Stimulated activated CD8-positive, alpha-beta memory T cell treated with anti-CD3 and anti-CD28 coated beads, Interleukin-15, amount 100 ng/mL, for 4 hours (primary cell): ENCODE measurements at regions not wholly inside any gene's neighbourhood (a gene's known extent, or its start where the extent isn't known, plus 50 kb on each side); places are given as distances from the start of the nearest gene placed in this dataset.

ENCODE experiments used
- DNase-seq, 2 donors: peaks; one replicate each; pipeline ENCODE4 v3.0.0-alpha.2; 2020; ENCODE audit warnings: low read depth in 2 of 2

DNA sequence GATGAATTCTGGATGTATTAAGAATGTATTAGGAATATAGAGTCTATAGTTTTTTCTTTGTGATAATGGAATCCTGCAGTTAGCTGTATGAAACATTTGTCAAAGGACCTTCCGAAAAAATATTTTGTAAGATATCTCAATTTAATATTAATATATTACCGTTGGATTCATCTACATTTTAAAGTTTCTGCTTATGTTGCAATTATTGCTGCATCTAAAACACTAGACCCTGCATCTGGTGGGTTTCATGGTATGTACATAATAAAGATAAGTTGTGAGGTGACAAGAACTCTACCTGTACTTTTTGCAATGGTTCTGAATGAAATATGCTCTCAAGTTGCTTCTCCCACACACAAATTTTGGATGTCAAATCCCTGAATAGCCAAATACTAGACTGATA lies 565.9 kb upstream of the FBXO33 start:
- DNase-seq, result no peak

DNA sequence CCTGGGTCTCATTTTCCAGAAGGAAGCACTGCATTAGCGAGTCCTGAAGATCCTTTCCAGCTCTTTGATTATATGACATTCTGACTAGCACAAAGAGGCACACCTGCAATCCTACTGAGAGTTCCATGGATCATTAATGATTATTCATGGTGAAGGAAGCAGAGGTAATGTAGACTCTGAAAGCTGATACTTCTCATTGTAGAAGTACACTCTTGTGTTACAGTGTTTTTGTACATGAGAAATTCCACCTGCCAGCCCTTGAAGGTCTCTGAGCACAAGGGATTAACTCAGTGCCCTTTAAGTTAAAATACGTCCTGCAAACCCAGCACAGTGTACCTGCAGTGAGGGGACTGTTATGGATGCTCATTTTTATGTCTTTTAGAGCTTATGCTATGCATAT lies 558.8 kb upstream of the FBXO33 start:
- no peak for DNase-seq

DNA sequence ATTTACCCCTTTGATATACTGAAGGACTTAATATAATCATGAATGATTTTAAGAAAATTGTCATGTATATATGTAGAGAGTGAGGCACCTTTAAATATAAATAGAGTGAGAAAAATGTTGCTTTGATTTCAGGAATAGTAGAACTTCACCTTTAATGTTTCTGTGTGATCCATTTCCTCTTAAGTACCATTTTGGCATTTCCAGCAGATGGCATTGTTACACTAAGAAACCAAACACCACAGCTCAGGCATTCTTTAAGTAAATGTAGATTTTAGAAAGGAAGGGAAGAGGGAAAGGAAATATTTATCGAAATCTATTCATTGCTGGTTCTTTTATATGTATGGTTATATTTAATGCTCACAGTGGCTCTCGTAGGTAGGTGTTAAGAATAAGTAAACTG lies 556.7 kb upstream of the FBXO33 start:
- no peak for DNase-seq

DNA sequence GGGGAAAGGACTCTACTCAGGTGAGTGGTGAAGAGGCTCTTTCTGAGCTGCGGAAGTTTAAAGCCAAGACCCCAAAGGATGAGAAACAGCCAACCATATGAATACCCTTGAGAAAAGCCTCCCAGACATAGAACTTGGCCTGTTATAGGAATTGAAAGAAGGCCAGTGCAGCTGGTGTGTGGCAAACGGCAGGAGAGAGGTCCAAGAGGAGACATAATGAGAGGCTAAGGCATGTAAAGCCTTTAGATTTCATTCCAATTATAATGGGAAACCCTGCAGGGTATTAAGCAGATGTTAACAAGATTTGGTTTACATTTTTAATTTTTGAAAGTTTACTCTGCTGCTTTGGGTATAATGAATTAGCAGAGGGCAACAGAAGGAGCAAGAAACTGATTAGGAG lies 552.1 kb upstream of the FBXO33 start:
- no peak for DNase-seq

DNA sequence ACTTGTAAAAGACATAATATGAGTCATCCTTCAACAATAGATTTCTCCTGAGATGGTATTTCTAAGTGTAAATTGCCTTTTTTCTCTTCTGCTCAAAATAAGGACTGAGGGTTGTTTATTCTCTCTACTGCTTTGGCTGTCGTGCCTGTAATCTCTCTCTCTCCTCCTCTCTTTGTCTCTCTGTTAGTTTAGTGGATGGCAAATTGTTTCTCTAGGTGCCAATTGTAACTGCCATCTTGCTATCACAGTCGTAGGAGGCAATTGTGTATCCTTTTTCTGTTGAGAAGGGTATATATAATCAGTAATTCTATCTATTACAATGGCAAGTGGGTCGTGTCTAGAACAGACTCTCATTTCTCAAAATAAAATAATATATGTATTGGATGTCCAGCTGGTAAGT lies 545.0 kb upstream of the FBXO33 start:
- DNase-seq, result no peak

DNA sequence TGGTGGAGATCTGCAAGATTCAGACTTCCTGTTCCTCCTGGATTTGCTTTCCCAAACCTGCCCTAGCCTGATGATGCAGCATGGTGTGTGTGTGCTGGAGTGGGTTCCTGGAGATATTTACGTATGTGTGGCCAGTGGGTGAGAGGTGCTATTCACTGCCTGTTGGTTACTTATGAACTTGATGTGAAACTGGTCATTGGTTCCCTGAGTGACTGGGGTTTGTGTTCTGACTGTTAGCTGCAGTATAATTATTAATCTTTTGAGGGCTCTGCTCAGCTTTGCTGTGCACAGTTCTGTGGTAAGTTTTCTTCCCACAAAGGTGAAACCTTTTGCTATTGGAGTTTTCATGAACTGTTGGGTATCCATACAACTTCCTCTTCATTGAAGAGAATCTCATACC lies 541.8 kb upstream of the FBXO33 start:
- DNase-seq, result no peak

DNA sequence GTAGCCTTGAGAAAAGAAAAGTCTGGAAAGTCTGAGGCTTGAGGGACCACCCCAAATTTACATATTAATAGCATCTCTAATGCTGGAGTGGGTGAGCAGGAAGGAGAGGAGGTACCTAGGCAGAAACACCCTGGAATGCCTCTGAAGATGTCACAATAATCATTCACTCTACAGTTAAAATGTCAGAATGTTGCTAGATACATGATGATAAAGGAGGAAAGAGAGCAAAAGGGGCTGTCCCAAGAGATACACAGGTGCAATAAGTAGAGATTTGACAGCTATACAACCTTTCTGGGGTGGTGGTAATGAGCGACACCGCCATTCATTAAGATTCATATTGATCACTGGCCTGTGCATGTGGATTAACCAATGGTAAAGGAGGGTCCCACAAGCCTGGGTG lies 540.5 kb upstream of the FBXO33 start:
- no peak for DNase-seq

DNA sequence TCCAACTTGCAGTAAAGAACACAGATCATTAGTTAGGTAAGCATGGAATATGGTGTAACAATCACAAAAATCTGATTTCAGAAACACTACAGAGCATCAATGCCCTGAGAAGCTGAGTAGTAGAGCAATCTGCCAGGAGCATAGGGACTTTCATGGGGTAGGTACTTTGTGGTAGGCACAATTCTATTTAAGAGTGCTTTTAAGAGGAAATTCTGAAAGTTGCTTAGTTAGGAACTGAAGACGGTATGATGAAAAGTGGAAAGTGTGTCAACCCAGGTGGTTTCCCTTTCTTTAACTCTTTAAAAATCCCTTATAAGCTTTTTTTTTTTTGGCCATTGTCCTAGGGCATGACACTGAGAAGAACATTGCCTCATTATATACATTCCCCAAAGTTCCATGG lies 535.7 kb upstream of the FBXO33 start:
- no peak for DNase-seq

DNA sequence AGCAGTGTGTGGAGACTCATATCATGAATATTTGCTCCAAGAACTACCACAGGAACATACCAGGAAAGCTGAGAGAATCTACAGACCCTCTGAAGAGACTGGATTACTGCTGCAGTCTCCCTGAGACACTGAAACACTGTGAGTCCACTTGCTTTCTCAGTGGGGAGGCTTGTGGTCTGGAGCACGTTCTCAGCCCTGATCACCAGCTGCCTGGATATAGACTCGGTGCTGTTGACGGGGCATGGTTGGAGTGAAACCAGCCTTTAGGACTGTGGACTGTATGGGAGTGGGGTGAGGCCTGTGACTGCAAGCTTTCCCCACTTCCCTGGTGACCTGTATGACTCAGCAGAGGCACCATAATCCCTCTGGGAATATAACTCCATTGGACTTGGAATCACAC lies 525.8 kb upstream of the FBXO33 start:
- no peak for DNase-seq

DNA sequence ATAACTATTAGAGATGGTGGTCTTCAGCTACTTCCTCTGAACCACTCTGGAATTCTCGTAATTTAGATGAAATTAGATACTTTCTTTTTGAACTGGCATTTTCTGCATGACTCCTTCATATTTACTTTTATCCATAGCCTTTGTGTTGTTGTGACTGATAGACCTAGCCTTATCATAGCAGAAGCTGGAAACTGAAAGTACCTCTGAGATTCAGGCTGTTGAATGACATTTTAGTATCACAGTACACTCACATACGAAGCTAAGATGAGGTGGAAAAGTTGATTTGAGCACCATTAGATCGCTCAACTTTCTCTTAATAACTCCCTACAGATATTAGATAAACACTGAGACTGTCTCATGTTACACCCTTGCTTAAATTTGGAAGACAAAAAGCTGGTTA lies 525.1 kb upstream of the FBXO33 start:
- no peak for DNase-seq

DNA sequence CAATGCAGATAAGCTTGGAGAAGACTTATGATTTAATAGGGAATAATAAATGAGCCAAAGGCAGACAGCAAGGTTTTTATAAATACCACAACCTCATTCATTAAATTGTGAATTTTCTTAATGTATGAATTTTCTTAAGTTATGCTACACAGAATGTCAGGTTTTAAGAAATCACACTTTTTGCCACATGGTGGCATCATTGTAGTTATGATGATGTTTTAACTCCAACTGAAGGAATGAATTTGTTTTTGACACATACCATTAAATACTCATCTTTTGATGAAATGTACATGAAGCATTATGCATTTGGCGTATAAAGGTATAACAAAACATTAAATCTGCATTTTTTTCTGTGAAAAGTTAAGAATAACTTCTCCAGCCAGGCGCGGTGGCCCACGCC lies 524.1 kb upstream of the FBXO33 start:
- DNase-seq, result no peak

DNA sequence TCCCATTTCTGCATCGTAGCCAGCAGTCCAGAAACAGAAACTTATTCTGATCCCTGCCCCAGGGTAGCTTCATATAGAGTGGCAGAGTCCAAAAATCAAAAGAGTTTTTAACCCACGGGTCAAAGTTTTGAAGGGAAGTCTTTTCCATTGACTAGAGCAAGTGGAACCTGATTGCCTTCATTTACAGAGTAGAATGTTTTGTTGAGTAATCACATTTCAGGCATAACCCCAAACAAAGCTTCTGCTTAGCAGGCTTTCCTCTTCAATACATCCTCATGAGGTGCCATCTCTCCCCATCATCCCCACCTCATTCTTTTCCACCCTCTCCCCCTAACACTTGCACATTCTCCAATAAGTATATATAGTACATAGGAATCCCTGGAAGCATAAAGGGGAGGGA lies 516.0 kb upstream of the FBXO33 start:
- no peak for DNase-seq

DNA sequence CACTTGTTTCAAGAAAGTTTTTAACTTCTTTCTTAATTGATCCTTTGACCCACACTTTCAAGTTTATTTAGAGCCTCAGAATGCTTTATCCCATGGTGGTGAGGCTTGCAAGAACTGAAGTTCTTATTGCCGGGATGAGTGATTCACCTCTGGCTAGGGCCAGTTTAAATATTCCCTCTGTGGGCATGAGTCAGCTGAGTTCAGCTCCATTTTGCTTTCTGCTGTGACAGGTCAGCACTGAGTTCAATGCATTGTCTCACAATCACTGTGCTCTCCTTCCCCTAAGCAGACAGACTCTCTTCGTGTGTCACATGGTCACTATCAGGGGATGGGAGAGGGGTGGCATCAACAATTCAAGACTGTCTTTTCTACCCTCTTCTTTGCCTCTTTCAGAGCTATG lies 514.6 kb upstream of the FBXO33 start:
- DNase-seq, result no peak

DNA sequence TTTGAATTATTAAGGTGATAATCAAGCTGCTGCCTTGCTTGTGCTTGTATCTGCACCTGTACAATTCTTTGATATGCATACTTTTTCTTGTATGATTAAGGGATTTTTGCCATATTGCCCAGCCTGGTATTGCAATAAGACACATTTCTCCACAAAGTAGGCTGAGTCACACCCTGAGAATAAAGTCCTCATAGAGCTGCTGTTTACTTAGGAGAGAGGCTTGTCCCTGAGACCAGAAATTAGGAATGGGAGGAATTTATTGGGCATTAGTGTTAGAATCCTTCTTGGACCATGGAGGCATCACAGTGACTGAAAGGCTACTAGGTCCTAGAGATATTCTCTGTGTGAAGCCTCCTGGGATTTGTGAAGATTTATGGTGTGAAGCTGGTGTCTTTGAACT lies 506.8 kb upstream of the FBXO33 start:
- DNase-seq, result no peak

DNA sequence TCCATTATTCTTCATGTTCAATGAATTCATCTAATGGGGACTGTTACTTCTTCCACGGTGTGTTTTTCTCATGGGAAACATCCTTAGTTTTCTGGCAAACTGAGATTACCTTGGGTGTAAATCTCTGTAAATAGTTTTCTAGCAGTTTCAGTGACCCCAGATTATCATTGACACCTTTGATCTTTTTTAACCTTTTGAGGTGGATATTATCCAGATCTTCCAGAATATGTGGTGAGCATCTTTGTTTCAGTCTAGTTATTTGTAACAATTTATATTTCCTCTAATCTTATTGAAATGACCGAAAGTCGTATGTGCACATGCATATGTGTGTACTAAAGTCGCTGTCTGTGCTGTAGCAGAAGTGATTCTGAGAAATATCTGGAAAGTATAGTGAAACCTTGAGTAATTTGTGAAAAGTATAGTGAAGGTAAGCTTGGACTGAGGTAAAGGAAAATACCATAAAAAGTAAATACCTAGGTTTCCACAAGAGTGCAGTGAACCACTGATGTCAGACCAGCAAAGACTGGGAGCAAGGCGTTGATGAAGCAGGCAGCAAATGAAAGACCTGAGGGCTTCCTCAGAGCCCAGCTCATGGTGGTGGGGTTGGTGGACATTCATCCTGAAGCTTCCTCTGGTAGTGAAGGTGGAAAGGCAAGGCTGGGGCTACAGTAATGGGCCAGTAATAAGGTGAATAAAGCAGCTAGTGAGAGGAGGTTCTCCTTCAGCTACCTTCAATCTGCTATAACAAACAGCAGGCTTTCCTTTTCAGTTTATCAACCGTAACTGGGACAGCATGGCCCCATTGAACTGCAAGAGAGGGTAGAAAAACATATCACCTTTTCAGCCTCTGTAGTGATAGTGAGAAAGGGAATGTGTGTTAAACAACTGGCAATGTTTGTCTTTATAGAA lies 480.2 kb upstream of the FBXO33 start:
- DNase-seq, result no peak

DNA sequence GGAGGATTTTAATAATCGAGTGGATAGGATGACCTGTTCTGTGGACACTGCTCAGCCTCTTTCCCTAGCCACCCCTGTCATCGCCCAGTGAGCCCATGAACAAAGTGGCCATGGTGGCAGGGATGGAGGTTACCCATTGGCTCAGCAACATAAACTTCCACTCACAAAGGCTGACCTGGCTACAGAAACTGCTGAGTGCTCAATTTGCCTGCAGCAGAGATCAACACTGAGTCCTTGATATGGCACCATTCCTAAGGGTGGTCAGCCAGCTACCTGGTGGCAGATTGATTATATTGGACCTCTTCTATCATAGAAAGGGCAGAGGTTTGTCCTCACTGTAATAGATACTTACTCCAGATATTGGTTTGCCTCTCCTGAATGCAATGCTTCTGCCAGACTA lies 465.4 kb upstream of the FBXO33 start:
- DNase-seq, result no peak

DNA sequence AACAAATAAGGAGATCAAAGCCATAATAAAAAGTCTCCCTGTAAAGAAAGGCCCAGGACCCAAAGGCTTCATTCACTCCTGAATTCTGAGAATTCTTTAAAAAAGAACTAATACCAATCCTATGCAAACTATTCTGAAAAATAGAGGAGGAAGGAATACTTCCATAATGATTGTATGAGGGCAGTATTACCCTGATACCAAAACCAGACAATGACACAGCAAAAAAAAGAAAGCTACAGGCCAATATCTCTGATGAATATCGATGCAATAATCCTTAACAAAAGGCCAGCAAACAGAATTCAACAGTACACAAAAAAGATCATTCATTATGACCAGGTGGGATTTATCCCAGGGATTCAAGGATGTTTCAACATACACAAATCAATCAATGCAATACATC lies 457.8 kb upstream of the FBXO33 start:
- DNase-seq, result no peak

DNA sequence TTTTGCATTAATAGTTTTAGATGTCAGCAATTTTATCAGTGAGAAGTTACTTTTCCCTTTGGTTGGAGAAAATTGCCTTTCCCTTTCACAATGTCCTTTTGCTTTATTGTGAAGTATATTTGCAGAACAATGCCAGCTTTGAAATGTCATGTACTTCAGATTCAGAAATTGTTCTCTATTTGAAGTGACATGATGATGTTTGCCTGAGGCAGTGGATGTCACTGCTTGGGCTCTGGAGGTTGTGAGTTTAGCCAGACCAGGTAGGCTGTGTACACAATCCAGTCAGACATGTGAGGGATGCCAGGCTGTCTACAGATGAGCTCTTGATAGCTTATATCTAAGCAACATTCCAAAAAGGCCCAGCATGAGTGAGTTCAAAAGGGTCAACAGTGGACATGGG lies 451.9 kb upstream of the FBXO33 start:
- no peak for DNase-seq

DNA sequence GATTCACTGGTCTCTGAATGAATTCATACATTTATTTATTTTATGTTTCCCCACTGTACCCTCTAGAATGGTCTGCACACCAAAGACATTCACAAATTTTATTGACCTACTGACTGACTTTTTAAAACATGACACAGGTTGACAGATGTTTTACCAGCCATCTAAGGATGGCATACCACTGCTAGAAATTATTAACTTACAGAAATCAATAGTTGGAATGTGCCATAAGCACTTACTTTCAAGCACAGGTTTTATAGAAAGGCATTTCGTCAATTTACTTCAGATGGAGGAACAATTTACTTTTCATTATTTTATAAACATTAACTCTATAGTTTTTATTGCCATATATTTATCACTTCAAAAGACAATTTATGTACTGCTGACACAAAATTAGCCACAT lies 448.7 kb upstream of the FBXO33 start:
- no peak for DNase-seq

DNA sequence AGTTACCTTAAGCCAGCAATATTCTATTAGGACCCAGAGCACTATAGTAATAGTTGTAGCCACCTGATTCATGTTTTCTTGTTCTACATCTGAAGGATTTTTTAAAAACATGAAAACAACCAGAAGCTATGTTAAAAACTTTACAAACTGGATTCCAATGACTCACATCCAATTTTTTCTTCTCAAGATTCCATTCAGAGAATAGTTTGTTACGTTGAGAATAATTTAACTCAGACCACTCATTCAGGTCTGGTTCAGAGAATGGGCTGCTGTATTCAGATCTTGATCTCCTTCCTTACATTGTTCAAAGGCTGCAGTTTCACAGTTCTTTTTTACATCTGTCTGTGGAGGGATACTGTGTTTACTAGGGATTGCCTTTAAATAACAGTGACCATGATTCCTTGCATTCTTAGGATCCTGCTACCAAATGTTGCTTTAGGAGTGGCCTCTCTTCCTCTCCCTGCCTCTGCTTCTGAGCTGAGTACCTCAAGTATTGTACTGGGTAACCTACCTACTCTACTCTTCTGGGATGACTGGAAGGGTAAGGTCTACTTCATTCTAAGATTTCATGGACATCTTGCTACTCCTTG lies 448.0 kb upstream of the FBXO33 start:
- no peak for DNase-seq

DNA sequence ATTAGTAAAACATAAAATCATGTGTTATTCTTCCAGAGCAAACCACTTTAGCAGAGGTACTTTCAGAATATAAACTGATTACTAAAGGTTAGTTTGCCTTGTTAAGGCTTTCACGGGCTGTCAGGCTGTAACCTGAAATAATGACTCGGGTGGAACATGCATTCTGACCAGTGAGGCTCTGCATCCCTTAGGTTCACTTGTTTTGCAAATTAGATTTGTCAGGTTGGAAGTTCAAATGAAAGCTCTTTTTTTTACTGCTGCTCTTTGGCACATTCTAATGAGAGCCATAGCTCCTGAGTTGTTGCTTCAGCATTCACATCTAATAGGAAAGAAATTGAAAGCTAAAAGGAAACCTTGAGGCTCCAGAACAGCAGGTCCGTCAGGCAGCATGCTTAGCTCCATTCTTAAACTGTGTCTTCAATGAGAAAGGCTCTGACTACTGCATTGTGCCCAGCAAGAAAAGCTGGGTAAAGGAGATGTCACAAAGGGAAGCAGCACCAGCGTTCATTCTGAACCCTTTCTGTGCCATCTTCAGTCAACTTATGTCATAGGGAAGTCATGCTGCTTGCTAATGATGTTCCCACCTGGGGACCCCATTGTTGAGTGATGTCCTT lies 445.5 kb upstream of the FBXO33 start:
- DNase-seq, result no peak

DNA sequence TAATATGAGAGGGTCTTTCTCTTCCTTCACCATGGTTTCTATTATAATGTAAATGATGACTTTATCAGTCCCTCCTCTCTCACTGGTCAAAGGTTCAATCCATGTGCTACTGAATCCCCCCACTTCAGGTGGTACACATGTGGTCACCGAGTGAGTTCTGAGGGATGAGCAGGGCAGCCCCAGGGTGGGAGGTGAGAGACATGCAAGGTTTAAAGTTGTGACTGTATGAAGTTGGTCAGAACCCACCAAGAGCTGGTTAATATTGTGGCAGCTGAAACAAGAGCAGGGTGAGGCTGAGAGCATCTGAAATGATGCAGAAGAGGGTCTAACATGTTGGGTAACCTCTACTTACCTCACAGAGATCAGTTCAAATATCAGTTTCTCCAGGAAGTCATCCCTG lies 444.7 kb upstream of the FBXO33 start:
- DNase-seq, result no peak

DNA sequence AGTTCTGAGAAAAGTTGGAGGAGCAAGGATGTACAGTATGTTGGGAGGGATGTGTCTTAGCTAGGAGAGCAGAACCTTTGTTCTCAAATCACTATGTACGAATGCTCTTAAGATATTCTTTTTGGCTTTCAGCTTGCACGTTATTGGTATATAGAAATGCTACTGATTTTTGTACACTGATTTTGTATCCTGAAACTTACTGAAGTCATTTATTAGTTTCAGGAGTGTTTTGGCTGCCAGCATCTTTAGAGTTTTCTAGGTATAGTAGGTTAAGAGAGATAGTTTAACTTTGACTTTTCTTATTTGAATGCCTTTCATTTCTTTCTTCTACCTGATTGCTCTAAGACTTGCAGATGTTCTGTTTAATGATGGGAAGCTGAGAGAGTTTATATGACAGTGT lies 442.8 kb upstream of the FBXO33 start:
- DNase-seq, result no peak
